ENCODE measurements at regions not wholly inside any gene's neighbourhood (a gene's known extent, or its start where the extent isn't known, plus 50 kb on each side); places are given as distances from the start of the nearest gene placed in this dataset.

GRCh38 chr4:31324814-31325213 is 604.6 kb downstream of the PCDH7 start:
- no peak for DNase-seq

DNA sequence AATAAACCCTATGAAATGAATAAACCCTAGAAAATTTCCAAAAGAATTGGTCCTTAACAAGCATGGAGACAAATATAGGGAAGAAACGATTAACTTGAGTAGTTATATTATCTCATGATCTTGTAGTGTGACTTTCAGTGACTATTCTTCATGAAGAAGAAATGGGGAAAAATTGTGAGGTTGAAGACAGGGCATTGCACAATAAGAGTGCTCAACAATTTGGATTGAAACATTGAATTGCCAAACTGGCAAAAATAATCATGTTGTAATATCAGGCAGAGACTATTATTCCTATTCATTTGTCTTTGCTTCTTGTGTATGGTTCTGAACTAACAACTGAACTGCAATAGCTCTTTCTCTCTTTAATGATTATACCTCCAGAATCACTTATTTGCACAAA is 605.1 kb downstream of the PCDH7 start:
- no peak for DNase-seq

GRCh38 chr4:31327031-31327430 is 606.9 kb downstream of the PCDH7 start:
- DNase-seq: no peak

- no peak for DNase-seq
Observed at GRCh38 chr4:31328932-31329331, 608.8 kb downstream of the PCDH7 start.

- no peak for DNase-seq
Observed at GRCh38 chr4:31334086-31334910, 614.1 kb downstream of the PCDH7 start.

GRCh38 chr4:31338000-31338399 is 617.8 kb downstream of the PCDH7 start:
- no peak for DNase-seq

DNA sequence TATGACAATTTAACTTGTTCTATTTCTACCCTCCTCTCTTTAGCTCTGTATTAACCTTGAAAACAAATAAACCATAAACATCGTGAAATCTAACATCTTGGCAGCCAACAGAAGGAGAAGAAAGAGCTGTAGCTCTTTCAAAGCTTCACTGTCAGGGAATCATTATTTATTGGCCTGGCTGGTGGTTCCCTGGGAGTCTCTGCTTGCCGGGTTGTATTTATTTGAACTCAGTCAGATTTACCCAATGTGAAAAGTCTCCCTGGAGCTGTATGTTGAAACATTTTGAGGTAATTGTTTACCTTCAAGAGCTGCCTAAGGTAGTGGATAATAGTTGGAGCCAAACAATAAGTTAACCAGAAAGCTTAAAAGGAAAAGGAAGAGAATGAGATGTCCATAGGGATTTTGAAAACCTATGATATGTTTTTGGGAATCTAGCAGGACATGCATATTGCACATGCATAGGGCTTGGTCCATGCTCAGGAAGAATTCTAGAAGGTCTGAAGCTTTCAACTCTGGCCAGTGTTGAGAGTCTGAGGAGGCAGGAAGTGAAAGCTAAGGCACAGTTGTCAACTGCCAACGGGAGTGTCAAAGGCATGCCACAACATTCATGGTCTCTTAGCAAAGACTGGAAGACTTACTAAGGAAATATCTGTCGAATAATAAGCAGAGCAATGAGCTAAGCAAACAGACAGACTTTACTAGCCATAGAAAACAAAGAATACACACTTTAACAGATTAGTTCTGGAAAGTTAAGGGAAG is 621.6 kb downstream of the PCDH7 start:
- no peak for DNase-seq

DNA sequence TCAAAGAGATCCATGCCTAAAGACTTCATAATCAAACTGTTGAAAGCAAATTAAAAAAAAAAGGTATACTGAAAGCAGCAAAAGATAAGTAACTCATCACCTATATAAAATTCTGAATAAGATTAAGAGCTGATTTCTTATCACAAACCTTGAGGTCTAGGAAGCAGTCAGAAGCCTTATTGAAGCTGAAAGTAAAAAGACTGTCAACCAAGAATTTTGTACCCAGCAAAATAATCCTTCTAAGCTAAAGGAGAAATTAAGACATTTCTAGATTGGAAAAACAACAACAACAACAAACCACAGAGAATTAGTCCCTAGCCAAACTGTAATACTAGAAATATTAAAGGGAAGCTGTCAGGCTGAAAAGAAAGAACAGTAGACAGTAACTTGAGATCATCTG is 622.9 kb downstream of the PCDH7 start:
- DNase-seq: no peak

DNA sequence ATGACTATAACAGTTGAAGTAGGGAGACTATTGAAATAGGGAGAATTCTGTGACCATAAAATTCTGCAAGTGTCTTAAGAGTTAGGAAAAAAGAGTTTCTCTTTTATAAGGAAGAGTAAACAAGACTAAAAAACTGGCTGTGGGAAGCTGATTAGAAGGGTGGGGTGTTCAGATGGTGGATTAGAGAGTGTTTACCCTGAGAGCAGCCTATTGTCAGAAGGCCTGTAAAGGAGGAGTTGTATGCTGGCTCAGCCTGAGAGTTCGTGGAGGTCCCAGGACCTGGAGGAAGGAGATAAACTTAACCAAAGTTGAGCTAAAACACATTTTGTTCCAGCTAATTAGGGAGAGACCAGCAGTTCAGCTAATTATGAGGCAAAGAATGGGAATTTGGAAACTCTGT is 629.7 kb downstream of the PCDH7 start:
- DNase-seq: no peak

GRCh38 chr4:31351695-31352094 is 631.5 kb downstream of the PCDH7 start:
- no peak for DNase-seq

GRCh38 chr4:31356839-31357238 is 636.7 kb downstream of the PCDH7 start:
- DNase-seq: no peak

DNA sequence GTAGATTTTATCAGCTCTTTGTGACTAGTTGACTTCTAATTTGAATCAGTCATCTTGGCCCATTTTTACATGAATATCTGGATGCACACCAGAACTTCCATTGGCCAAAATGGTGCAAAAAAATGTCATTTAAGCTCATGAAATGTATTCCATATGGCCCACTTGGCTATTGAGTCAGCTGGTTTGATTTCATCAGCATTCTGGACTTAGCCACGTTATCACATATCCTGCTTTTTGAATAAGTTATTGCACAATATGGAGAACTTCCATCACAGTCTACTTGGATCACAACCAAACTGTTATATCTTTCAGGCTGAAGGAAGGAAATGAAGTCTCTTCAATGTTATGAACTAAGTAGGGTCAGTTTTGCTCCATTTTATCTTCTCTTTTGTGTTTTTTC is 640.6 kb downstream of the PCDH7 start:
- no peak for DNase-seq

GRCh38 chr4:31362756-31363155 is 642.6 kb downstream of the PCDH7 start:
- DNase-seq: no peak

DNA sequence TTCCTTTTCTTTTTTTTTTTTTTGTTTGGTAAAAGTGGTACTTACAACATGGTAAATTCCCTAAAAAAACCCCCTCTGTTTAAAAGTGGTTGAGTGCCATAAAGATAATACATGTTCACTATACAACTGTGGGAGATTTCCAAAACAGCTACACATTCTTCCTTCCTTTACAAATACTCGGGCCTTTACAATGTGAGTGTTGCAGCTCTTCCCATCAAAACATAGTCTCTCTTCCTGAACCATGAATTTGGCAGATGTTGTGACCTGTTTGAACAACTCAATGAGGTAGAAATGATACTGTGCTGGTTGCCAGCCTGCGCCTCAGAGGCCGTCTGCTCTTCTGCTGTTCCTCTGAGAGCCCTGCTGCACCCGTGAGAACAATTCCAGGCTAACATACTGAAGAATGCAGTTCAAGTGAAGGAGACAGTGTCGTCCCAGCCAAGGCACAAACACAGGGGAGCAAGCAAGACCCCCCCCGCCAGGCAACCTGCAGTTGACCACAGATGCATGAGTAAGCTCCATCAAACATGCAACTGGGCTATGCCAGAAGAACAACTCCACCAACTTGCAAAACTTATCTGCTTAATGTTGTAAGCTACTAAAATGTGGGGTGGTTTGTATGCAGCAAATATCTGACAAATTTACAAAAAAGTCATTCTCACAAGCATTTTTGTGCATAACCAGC is 645.0 kb downstream of the PCDH7 start:
- DNase-seq: no peak

- DNase-seq: no peak
Observed at GRCh38 chr4:31366041-31366440, 645.9 kb downstream of the PCDH7 start.

- no peak for DNase-seq
Observed at GRCh38 chr4:31370866-31371465, 650.8 kb downstream of the PCDH7 start.

- DNase-seq: no peak
Observed at GRCh38 chr4:31374256-31374960, 654.2 kb downstream of the PCDH7 start.

DNA sequence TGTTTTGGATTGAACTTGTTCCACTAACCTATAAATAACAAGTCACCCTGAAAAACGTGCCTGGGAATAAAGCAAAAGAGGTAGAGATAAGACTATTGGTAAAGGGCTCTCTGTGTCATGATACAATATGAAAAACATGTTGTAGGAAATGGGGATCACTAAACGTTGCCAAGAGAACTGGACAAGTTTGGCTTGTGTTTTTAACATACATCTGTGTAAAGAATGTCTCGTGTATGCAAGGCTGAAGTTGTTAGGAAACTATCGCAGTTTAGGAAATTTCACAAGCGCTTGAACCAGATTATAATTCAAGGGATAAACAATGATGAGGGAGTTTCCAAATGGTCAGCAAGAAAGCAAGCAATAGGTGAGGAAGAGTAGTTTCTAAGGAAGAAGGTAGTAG is 655.8 kb downstream of the PCDH7 start:
- DNase-seq: no peak

DNA sequence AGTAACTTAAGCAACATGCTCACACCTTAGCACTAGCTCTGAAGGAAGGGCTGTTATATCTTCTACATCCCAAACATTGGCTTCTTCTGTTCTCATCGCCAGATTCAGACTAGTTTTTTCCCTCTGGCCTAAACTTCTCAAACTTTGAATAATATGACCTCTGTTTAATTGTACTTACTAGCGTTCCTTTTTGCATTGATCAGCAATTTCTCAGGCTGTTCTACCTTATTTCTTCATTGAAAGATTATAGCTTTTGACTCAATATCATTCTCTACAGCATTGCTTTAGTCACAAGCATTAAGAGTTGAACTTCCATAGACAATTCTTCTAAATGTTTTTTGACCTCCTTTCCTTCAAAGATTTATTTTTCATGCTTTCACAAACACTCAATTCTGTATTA is 659.2 kb downstream of the PCDH7 start:
- DNase-seq: no peak

GRCh38 chr4:31383767-31384166 is 663.6 kb downstream of the PCDH7 start:
- DNase-seq: no peak

GRCh38 chr4:31390849-31391248 is 670.7 kb downstream of the PCDH7 start:
- DNase-seq: no peak

DNA sequence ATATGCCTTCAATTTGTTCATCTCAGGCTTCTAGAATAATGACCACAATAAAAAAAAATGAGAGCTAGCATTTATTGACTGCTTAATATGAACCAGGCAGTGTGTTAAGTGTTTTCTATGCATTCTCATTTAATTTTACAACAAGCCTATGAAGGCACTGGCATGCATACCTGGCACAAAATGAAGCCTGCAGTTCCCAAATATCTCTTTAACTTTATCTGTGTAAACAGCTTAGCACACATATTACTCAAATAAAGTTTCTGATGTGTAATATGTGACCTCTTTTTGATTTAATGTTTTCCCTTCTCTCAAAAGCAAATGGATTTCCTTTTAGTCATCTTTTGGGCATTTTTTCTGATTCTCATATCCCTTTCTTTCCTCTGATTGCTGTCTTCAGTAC is 671.8 kb downstream of the PCDH7 start:
- no peak for DNase-seq

DNA sequence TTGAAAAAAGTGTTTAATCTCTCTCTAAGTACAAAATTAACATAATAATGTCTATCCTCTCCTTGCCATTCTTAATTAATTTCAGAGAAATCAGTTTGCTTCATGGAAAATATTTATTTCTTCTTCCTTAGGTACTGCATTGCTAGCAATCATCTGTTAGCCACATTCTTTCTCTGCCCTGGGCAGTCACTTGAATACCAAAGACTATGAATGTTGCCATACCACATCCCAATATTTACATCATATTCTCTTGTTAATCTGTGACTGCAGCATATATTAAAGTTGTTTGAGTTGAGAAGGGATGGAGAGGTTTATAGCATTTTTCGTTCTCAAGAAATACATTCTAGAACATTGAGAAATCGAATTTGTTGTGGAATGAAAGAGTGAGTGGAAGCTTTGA is 672.8 kb downstream of the PCDH7 start:
- no peak for DNase-seq

All from GOT3 (cell line).